HEK293 (cell line): ENCODE measurements at regions not wholly inside any gene's neighbourhood (a gene's known extent, or its start where the extent isn't known, plus 50 kb on each side); places are given as distances from the start of the nearest gene placed in this dataset.
A peak's percentile ranks its signal among the peaks of the same experiment; 100 is the strongest.

Experiments
- ATF2 ChIP-seq: fragments of 450-650 bp; formaldehyde crosslinking; IDR thresholded peaks from 2 replicates; pipeline ENCODE4 v1.5.1; 2016; ENCODE audit warnings: missing biosample characterization, missing genetic modification characterization, low read depth
- GLIS2 ChIP-seq: fragments of 450-650 bp; formaldehyde crosslinking; IDR thresholded peaks from 2 replicates; pipeline ENCODE4 v1.5.1; 2016; ENCODE audit warnings: missing biosample characterization, missing genetic modification characterization
- HOXA7 ChIP-seq: sonication (generic); formaldehyde crosslinking; IDR thresholded peaks from 2 replicates; pipeline ENCODE4 v1.8.1; 2022; ENCODE audit warnings: missing genetic modification reagents, borderline replicate concordance
- KLF10 ChIP-seq: fragments of 450-650 bp; IDR thresholded peaks from 2 replicates; pipeline ENCODE4 v1.5.1; 2018; ENCODE audit warnings: missing biosample characterization, mild to moderate bottlenecking, missing genetic modification characterization
- PRDM1 ChIP-seq: fragments of 450-650 bp; formaldehyde crosslinking; IDR thresholded peaks from 2 replicates; pipeline ENCODE4; 2016; ENCODE audit warnings: missing biosample characterization, missing genetic modification characterization
- SALL2 ChIP-seq: fragments of 450-650 bp; formaldehyde crosslinking; IDR thresholded peaks from 2 replicates; pipeline ENCODE4 v1.5.0; 2017; ENCODE audit warnings: missing biosample characterization, mild to moderate bottlenecking, missing genetic modification characterization, borderline replicate concordance
- TRIM28 ChIP-seq: IDR thresholded peaks from 2 replicates; pipeline ENCODE4 v1.6.1; 2011; ENCODE audit warnings: low read length, control low read depth, borderline replicate concordance
- TSHZ1 ChIP-seq: fragments of 450-650 bp; formaldehyde crosslinking; IDR thresholded peaks from 2 replicates; pipeline ENCODE4 v1.5.1; 2016; ENCODE audit warnings: missing biosample characterization, missing genetic modification characterization, borderline replicate concordance
- WT1 ChIP-seq: fragments of 450-650 bp; formaldehyde crosslinking; IDR thresholded peaks from 2 replicates; pipeline ENCODE4 v1.5.1; 2016; ENCODE audit warnings: missing biosample characterization, missing genetic modification characterization
- ZBTB48 ChIP-seq: fragments of 450-650 bp; formaldehyde crosslinking; IDR thresholded peaks from 2 replicates; pipeline ENCODE4 v1.5.1; 2016; ENCODE audit warnings: missing biosample characterization, missing genetic modification characterization
- ZFP3 ChIP-seq: fragments of 450-650 bp; formaldehyde crosslinking; IDR thresholded peaks from 2 replicates; pipeline ENCODE4 v1.5.1; 2016; ENCODE audit warnings: low read depth, missing biosample characterization, missing genetic modification characterization
- ZFP37 ChIP-seq: fragments of 450-650 bp; formaldehyde crosslinking; IDR thresholded peaks from 2 replicates; pipeline ENCODE4 v1.5.1; 2016; ENCODE audit warnings: missing biosample characterization, missing genetic modification characterization
- ZIC2 ChIP-seq: fragments of 450-650 bp; formaldehyde crosslinking; IDR thresholded peaks from 2 replicates; pipeline ENCODE4 v1.5.1; 2016; ENCODE audit warnings: missing biosample characterization, missing genetic modification characterization
- ZNF10 ChIP-seq: fragments of 450-650 bp; formaldehyde crosslinking; IDR thresholded peaks from 2 replicates; pipeline ENCODE4 v1.5.1; 2017; ENCODE audit warnings: missing biosample characterization, missing genetic modification characterization
- ZNF114 ChIP-seq: fragments of 450-650 bp; formaldehyde crosslinking; IDR thresholded peaks from 2 replicates; pipeline ENCODE4 v1.5.0; 2017; ENCODE audit warnings: missing biosample characterization, missing genetic modification characterization
- ZNF169 ChIP-seq: fragments of 450-650 bp; formaldehyde crosslinking; IDR thresholded peaks from 2 replicates; pipeline ENCODE4 v1.5.1; 2016; ENCODE audit warnings: missing biosample characterization, missing genetic modification characterization
- ZNF175 ChIP-seq: fragments of 450-650 bp; formaldehyde crosslinking; IDR thresholded peaks from 2 replicates; pipeline ENCODE4 v1.5.1; 2016; ENCODE audit warnings: missing biosample characterization, missing genetic modification characterization
- ZNF214 ChIP-seq: fragments of 450-650 bp; formaldehyde crosslinking; IDR thresholded peaks from 2 replicates; pipeline ENCODE4 v1.5.1; 2017; ENCODE audit warnings: missing biosample characterization, mild to moderate bottlenecking, missing genetic modification characterization, borderline replicate concordance
- ZNF223 ChIP-seq: fragments of 450-650 bp; formaldehyde crosslinking; IDR thresholded peaks from 2 replicates; pipeline ENCODE4 v1.5.1; 2016; ENCODE audit warnings: missing biosample characterization, missing genetic modification characterization
- ZNF266 ChIP-seq: fragments of 450-650 bp; formaldehyde crosslinking; IDR thresholded peaks from 2 replicates; pipeline ENCODE4 v1.5.1; 2016; ENCODE audit warnings: missing biosample characterization, missing genetic modification characterization, low read depth
- ZNF311 ChIP-seq: fragments of 450-650 bp; formaldehyde crosslinking; IDR thresholded peaks from 2 replicates; pipeline ENCODE4 v1.5.1; 2017; ENCODE audit warnings: missing biosample characterization, missing genetic modification characterization, borderline replicate concordance
- ZNF350 ChIP-seq: fragments of 450-650 bp; formaldehyde crosslinking; IDR thresholded peaks from 2 replicates; pipeline ENCODE4 v1.5.0; 2017; ENCODE audit warnings: missing biosample characterization, mild to moderate bottlenecking, missing genetic modification characterization
- ZNF354C ChIP-seq: fragments of 450-650 bp; formaldehyde crosslinking; IDR thresholded peaks from 2 replicates; pipeline ENCODE4 v1.5.1; 2016; ENCODE audit warnings: missing biosample characterization, missing genetic modification characterization, low read depth, borderline replicate concordance
- ZNF398 ChIP-seq: fragments of 450-650 bp; formaldehyde crosslinking; IDR thresholded peaks from 2 replicates; pipeline ENCODE4 v1.5.1; 2017; ENCODE audit warnings: missing biosample characterization, missing genetic modification characterization
- ZNF548 ChIP-seq: fragments of 450-650 bp; formaldehyde crosslinking; IDR thresholded peaks from 2 replicates; pipeline ENCODE4 v1.5.1; 2016; ENCODE audit warnings: missing biosample characterization, missing genetic modification characterization
- ZNF549 ChIP-seq: fragments of 450-650 bp; IDR thresholded peaks from 2 replicates; pipeline ENCODE4 v1.5.1; 2018; ENCODE audit warnings: missing biosample characterization, missing genetic modification characterization, mild to moderate bottlenecking, inconsistent platforms, moderate library complexity
- ZNF585B ChIP-seq: fragments of 450-650 bp; formaldehyde crosslinking; IDR thresholded peaks from 2 replicates; pipeline ENCODE4 v1.5.1; 2016; ENCODE audit warnings: missing biosample characterization, missing genetic modification characterization
- ZNF610 ChIP-seq: fragments of 450-650 bp; formaldehyde crosslinking; IDR thresholded peaks from 2 replicates; pipeline ENCODE4 v1.5.1; 2016; ENCODE audit warnings: missing biosample characterization, missing genetic modification characterization, borderline replicate concordance
- ZNF785 ChIP-seq: fragments of 450-650 bp; formaldehyde crosslinking; IDR thresholded peaks from 2 replicates; pipeline ENCODE4 v1.5.1; 2016; ENCODE audit warnings: missing biosample characterization, missing genetic modification characterization
- ZNF792 ChIP-seq: fragments of 450-650 bp; formaldehyde crosslinking; IDR thresholded peaks from 2 replicates; pipeline ENCODE4 v1.5.1; 2016; ENCODE audit warnings: missing biosample characterization, missing genetic modification characterization
- ZNF837 ChIP-seq: fragments of 450-650 bp; formaldehyde crosslinking; IDR thresholded peaks from 2 replicates; pipeline ENCODE4 v1.5.1; 2016; ENCODE audit warnings: missing biosample characterization, missing genetic modification characterization
- ZXDB ChIP-seq: fragments of 450-650 bp; formaldehyde crosslinking; IDR thresholded peaks from 2 replicates; pipeline ENCODE4 v1.5.1; 2016; ENCODE audit warnings: missing biosample characterization, missing genetic modification characterization
- TF ChIP-seq, protein P1 (sequence below): fragments of 450-650 bp; formaldehyde crosslinking; IDR thresholded peaks from 2 replicates; pipeline ENCODE4 v1.5.1; 2016; ENCODE audit warnings: missing biosample characterization, missing genetic modification characterization

- TF ChIP-seq WT1 (tag by site-specific recombination) (peak; percentile 82), TRIM28 (peak; percentile 92; the same call in 1 of the 2 replicates), ZBTB48 (peak; percentile 88), TSHZ1 (peak; percentile 57), ZXDB (tag by site-specific recombination) (peak; percentile 76), ZNF214 (tag by site-specific recombination) (no peak), ZNF266 (tag by site-specific recombination) (no peak), PRDM1 (tag by site-specific recombination) (no peak), GLIS2 (peak; percentile 34; the same call in 1 of the 2 replicates), ZFP37 (tag by site-specific recombination) (peak; percentile 88), ZNF311 (tag by site-specific recombination) (no peak), ZIC2 (peak; percentile 63), ZNF114 (tag by site-specific recombination) (no peak), ZNF585B (tag by site-specific recombination) (no peak), ZNF785 (tag by site-specific recombination) (no peak), ZNF548 (no peak), ZNF175 (no peak), ZNF792 (0 out of 2 replicates have a peak, but pooled peaks have one; percentile 67), SALL2 (tag by site-specific recombination) (no peak), ZNF610 (tag by site-specific recombination) (no peak), KLF10 (peak; percentile 83; the same call in 1 of the 2 replicates), HOXA7 (no peak), ZNF350 (tag by site-specific recombination) (no peak), ZNF354C (no peak), ZNF398 (no peak), ZNF837 (tag by site-specific recombination) (no peak), ZFP3 (tag by site-specific recombination) (no peak), ZNF223 (tag by site-specific recombination) (no peak), ZNF169 (tag by site-specific recombination) (no peak), ZNF10 (tag by site-specific recombination) (no peak), ZNF549 (tag by site-specific recombination) (no peak), ATF2 (tag by site-specific recombination) (peak; percentile 79; the same call in 1 of the 2 replicates)
- TF ChIP-seq, protein P1, sequence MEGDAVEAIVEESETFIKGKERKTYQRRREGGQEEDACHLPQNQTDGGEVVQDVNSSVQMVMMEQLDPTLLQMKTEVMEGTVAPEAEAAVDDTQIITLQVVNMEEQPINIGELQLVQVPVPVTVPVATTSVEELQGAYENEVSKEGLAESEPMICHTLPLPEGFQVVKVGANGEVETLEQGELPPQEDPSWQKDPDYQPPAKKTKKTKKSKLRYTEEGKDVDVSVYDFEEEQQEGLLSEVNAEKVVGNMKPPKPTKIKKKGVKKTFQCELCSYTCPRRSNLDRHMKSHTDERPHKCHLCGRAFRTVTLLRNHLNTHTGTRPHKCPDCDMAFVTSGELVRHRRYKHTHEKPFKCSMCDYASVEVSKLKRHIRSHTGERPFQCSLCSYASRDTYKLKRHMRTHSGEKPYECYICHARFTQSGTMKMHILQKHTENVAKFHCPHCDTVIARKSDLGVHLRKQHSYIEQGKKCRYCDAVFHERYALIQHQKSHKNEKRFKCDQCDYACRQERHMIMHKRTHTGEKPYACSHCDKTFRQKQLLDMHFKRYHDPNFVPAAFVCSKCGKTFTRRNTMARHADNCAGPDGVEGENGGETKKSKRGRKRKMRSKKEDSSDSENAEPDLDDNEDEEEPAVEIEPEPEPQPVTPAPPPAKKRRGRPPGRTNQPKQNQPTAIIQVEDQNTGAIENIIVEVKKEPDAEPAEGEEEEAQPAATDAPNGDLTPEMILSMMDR (tag by site-specific recombination) = no peak
These were observed 102.8 kb downstream of the RHOU start (continued) for GRCh38 chr1:228837817-228838716.
